Lower leg skin (tissue), 4 donors: ENCODE measurements at regions not wholly inside any gene's neighbourhood (a gene's known extent, or its start where the extent isn't known, plus 50 kb on each side); places are given as distances from the start of the nearest gene placed in this dataset.

ENCODE experiments used
- DNase-seq, 2 donors: peaks; one replicate each; pipeline ENCODE4 v3.0.0-alpha.2; 2019; ENCODE audit warnings: low spot score in 2 of 2
- H3K4me3 ChIP-seq: fragments of 200-600 bp; sonication (generic); 2 replicates; pipeline ENCODE4 v1.5.1; 2017; ENCODE audit warnings: mild to moderate bottlenecking, low read depth; ENCODE audit not compliant: poor library complexity, severe bottlenecking
- POLR2A ChIP-seq, 2 donors: fragments of 450-650 bp; IDR thresholded peaks; one replicate each; pipeline ENCODE4 v1.6.1; 2016 to 2017; ENCODE audit warnings: antibody characterized with exemption in 2 of 2, mild to moderate bottlenecking in 1 of 2, moderate library complexity in 1 of 2
- WGBS, 2 donors: methylation state at CpG; one replicate each; pipeline ENCODE4 v1.1.5; 2018; 5-methylcytosine and 5-hydroxymethylcytosine counted together
- intact Hi-C: fragments of 100-400 bp; cut with DNase I; formaldehyde crosslinking; loops from one replicate; pipeline ENCODE4 v1.15.0; 2023; ENCODE audit warnings: low total_unique reads
- TF ChIP-seq, protein P1 (sequence below), 3 donors: fragments of 450-650 bp; IDR thresholded peaks; one replicate each; pipeline ENCODE4 v1.5.1; 2016; ENCODE audit warnings: antibody characterized with exemption in 3 of 3, mild to moderate bottlenecking in 3 of 3, moderate library complexity in 2 of 3

DNA sequence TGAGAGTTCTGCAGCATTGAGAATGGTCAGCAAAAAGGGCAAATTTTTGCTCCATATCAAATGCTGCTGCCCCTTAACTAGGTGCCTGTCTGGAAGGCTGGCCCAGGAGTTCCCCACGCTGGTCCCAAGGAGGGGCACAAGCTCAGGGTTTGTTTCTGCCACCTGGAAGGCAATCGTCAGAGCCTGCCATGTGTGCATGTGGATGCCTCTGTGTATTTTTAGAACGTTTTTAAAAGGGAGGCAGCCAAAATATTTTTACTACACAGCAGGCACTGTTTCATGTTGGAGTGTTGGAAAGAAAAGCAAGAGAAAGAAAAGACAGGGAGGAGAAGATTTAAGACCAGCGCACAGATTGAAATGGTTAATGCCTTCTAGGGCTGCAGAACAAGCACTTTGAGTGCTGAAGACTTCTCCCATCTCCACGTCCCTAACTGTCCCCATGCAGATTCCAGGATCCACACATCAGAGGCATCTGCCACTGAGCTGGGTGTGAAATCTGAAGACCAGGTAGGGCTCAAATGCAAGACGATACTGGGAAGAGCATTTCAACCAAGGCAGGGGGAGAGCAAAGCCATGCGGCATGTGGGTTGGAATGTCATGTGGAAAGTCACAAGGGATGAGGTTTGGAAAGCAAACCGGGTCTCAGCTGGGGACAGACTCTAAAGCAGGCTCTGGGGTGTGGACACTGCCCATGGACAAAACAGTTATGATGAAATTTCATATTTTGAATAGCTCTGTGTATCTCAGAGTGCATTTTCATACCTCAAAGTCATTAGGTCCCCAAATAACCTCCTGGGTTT lies 557.2 kb downstream of the BCL11B start:
- 40 to 43% methylated on average over 8 of the region's 8 CpGs for WGBS, 2 donors
- TF ChIP-seq POLR2A (IDR thresholded peaks at IDR 0.05): no peak
- TF ChIP-seq, protein P1, sequence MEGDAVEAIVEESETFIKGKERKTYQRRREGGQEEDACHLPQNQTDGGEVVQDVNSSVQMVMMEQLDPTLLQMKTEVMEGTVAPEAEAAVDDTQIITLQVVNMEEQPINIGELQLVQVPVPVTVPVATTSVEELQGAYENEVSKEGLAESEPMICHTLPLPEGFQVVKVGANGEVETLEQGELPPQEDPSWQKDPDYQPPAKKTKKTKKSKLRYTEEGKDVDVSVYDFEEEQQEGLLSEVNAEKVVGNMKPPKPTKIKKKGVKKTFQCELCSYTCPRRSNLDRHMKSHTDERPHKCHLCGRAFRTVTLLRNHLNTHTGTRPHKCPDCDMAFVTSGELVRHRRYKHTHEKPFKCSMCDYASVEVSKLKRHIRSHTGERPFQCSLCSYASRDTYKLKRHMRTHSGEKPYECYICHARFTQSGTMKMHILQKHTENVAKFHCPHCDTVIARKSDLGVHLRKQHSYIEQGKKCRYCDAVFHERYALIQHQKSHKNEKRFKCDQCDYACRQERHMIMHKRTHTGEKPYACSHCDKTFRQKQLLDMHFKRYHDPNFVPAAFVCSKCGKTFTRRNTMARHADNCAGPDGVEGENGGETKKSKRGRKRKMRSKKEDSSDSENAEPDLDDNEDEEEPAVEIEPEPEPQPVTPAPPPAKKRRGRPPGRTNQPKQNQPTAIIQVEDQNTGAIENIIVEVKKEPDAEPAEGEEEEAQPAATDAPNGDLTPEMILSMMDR (IDR thresholded peaks at IDR 0.05): no peak

DNA sequence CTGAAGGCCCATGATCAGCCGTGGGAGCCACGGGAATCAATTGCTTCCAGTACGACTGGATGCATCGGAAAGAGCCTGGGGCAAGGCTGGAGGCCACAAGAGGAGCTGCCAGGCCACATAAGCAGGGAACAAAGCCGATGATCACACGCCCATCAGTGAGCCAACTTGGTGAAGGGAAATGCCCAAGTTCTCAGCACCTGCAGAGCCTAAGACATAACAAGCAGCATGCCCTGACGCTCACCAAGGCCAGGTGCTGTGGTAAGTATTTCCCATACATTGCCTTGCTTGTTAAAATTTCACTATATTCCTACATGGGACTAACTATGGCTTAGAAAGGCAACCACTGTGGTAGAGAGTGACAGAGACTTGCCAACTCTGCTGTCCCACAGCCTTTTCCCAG lies 555.9 kb downstream of the BCL11B start:
- no peak for DNase-seq
- TF ChIP-seq, protein P1 (IDR thresholded peaks at IDR 0.05): no peak
- TF ChIP-seq POLR2A (IDR thresholded peaks at IDR 0.05): no peak
- WGBS, 2 donors: 65 to 73% methylated on average over 7 of the region's 7 CpGs
- intact Hi-C loops: loop anchor here (5.0 kb wide), 1 partner anchor 1589 kb away; no protein-coding TSS in a partner anchor
- H3K4me3 ChIP-seq: no peak overlapping the region

More for the DNA sequence above, 557.2 kb downstream of the BCL11B start:
- no peak overlapping the region for H3K4me3 ChIP-seq
- DNase-seq: peak; percentile 65 to 89
- intact Hi-C loops: loop anchor here (5.0 kb wide), 1 partner anchor 1588 kb away; no protein-coding TSS in a partner anchor

DNA sequence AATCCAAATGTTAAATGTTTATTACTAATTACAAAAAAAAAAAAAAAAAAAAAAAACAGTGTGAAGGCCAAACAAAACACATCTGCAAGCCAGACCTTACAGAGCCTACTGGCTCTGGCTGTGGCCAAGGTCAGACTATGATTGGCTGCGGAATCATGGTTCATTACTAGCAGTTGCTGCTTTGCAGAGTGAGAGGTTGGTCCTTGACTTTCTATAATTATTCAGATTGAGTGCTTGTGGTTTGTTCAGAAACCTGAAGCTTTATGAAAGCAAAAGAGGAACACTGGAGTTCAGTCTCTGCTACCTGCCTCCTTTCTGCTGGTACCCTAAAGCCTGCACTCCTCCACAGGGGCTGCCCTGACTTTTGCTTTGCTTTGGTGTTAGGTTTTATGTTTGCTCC lies 550.9 kb downstream of the BCL11B start:
- intact Hi-C loops: no loop called here
- no peak overlapping the region for H3K4me3 ChIP-seq
- DNase-seq: no peak
- no peak for TF ChIP-seq POLR2A (IDR thresholded peaks at IDR 0.05)
- TF ChIP-seq, protein P1 (IDR thresholded peaks at IDR 0.05): no peak
- 68 to 83% methylated on average over 1 of the region's 1 CpG for WGBS, 2 donors

DNA sequence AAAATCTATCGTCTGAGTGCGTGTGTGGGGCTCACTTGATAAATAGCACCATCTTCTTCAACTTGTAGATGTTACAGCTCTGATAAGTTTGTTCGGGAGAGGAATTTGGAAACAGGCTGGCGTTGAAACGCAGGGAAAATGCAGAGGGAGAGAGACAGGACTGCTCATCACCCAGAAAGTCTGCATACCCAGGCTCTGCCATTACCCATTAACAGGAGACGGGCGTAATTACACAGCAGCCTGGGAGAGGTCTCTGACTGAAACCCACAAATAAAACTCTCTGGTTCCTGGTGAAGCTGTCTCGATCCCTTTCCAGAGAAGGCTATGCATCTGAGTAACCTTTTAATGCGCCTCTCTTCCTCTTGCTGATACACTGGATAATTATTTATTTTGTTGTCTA lies 547.3 kb downstream of the BCL11B start:
- 83 to 87% methylated on average over 9 of the region's 9 CpGs for WGBS, 2 donors
- intact Hi-C loops: no loop called here
- no peak for DNase-seq
- no peak for TF ChIP-seq POLR2A (IDR thresholded peaks at IDR 0.05)
- TF ChIP-seq, protein P1 (IDR thresholded peaks at IDR 0.05): no peak
- no peak overlapping the region for H3K4me3 ChIP-seq

DNA sequence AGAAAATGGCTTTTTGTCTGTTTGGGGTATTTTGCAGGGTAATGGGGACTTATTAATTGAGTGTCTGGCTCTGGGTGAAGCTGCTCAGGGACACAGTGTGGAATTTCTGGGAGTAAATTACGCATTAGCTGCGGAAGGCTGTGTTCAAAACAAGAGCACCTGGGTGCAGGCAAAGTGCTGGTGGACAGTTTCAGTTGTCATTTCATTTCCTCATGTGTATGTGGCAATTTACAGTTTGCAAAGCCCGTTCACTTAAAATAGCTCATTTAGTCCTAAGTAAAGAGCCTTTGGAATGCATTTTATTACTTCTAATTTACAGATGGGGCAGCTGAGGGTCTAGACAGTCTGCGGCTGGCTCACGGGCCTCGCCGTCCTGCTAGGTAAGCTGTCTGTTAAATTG lies 546.8 kb downstream of the BCL11B start:
- H3K4me3 ChIP-seq: no peak overlapping the region
- no peak for DNase-seq
- intact Hi-C loops: no loop called here
- 84 to 87% methylated on average over 7 of the region's 7 CpGs for WGBS, 2 donors
- no peak for TF ChIP-seq POLR2A (IDR thresholded peaks at IDR 0.05)
- TF ChIP-seq, protein P1 (IDR thresholded peaks at IDR 0.05): no peak
